ENCODE measurements at regions not wholly inside any gene's neighbourhood (a gene's known extent, or its start where the extent isn't known, plus 50 kb on each side); places are given as distances from the start of the nearest gene placed in this dataset.

DNA sequence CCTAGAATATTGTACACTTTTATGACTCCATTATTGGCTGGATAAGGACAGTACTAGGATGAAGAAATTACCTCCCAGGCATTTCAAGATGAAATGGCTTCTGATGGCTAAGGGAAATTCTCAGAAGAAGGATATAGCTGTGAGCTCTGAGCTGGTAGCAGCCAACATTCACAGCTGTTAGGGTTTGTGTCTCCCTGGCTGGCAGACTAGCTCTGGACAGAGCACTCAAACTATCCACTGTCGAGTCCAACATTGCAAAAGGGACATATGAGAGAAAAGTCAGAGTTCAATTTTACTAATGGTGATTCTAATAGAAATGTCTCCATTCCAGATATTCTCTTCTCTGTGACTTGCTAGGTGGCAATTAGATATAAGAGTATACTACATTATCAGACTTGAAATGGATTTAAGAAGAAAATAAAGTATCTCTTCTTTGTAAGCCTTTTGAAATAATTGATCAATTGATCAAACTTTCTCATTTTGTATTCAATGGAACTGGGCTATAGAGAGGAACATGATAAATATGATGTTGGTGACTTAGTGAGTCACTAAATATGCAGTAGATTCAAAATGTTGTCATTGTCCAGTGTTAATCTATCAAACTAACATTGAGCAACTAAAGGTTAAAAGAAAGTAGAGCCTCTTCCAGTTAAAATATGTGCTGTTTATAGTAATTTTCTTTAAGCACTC is 1920.3 kb downstream of the SUCLG1 start:
- no peak for DNase-seq

GRCh38 chr2:82528288-82528687 is 1930.8 kb downstream of the SUCLG1 start:
- no peak for DNase-seq

- DNase-seq, result no peak
Measured at GRCh38 chr2:82527124-82527523, 1932.0 kb downstream of the SUCLG1 start.

GRCh38 chr2:82526277-82526676 is 1932.8 kb downstream of the SUCLG1 start:
- no peak for DNase-seq

GRCh38 chr2:82525744-82526143 is 1933.3 kb downstream of the SUCLG1 start:
- no peak for DNase-seq

- no peak for DNase-seq
Measured at GRCh38 chr2:82524826-82525225, 1934.3 kb downstream of the SUCLG1 start.

DNA sequence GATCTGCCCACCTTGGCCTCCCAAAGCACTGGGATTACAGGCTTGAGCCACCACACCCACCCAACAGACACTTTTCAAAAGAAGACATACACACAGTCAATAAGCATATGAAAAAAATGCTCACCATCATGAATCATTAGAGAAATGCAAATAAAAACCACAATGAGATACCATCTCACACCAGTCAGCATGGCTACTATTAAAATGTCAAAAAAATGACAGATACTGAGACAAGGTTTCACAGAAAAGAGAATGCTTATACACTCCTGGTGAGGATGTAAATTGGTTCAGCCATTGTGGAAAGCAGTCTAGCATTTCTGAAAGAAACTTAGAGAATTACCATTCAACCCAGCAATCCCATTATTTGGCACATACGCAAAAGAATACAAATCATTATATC is 1947.2 kb downstream of the SUCLG1 start:
- DNase-seq, result no peak

DNA sequence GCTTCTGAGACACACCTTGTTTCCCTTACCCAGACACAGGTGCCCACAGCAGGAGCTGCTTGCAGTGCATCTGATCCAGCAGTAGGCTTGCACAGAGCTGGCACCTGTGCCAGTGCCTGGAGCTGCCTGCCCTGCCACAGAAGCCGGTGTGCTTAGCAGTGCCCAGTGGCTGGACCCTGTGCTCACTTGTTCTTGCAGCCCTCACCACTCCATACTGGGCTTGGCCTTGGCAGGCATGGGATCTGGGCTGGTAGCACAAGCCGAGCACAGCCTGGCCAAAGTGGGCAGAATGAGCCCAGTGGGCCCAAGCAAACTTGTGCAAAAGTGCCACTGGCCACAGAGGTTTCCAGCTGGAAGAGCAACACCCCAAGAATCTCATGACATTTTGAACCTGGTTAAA is 1950.4 kb downstream of the SUCLG1 start:
- no peak for DNase-seq

- DNase-seq, result no peak
Measured at GRCh38 chr2:82507657-82508056, 1951.4 kb downstream of the SUCLG1 start.

DNA sequence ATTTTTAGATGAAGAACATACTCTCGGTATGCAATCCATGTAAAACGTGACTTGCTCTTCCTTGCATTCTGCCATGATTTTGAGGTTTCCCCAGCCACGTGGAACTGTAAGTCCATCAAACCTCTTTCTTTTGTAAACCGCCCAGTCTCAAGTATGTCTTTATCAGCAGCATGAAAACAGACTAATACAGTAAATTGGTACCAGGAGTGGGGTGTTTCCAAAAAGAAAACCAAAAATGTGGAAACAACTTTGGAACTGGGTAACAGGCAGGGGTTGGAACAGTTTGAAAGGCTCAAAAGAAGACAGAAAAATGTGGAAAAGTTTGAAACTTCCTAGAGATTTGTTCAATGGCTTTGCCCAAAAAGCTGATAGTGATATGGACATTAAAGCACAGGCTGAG is 1957.9 kb downstream of the SUCLG1 start:
- DNase-seq, result no peak

GRCh38 chr2:82498777-82499443 is 1960.2 kb downstream of the SUCLG1 start:
- no peak for DNase-seq

DNA sequence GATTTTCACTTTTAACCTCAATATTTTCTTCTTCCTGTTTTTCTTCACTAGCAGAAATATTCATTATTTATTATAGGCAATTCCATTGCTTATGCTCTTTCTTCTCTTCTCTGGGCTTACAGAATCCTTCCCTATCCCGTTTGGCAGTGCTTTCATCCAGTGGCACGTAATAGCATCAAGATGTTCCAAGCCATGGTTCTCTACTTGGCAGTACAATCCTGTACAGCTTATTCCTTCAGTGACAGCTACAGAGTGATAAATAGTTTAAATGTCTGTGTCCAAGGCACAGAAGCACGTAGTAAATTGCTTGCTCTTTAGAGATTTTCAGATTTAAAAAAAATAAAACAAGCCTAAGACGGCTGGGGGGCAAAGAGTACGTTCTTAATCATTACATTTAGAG is 1964.3 kb downstream of the SUCLG1 start:
- no peak for DNase-seq

- no peak for DNase-seq
Measured at GRCh38 chr2:82491591-82491990, 1967.5 kb downstream of the SUCLG1 start.

DNA sequence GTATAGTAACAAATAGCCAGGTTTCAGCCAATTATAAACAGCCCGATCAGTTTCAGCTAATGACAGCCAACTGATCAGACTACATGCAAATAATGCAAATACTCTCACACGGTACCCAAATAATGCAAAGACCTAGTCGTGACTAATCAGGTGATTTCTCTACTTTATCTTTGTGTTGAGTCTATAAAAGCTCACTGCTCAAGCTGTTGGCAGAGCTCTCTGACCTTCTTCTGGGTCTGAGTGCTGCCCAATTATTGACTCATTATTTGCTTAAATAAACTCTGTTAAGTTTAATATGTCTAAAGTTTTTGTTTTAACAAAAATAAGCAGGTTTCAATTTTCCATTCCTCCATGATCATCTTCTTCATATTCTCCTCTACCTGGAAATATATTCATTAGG is 1971.7 kb downstream of the SUCLG1 start:
- no peak for DNase-seq

- no peak for DNase-seq
Measured at GRCh38 chr2:82485701-82486100, 1973.4 kb downstream of the SUCLG1 start.

GRCh38 chr2:82481207-82481606 is 1977.9 kb downstream of the SUCLG1 start:
- DNase-seq, result no peak

- no peak for DNase-seq
Measured at GRCh38 chr2:82478641-82479040, 1980.4 kb downstream of the SUCLG1 start.

DNA sequence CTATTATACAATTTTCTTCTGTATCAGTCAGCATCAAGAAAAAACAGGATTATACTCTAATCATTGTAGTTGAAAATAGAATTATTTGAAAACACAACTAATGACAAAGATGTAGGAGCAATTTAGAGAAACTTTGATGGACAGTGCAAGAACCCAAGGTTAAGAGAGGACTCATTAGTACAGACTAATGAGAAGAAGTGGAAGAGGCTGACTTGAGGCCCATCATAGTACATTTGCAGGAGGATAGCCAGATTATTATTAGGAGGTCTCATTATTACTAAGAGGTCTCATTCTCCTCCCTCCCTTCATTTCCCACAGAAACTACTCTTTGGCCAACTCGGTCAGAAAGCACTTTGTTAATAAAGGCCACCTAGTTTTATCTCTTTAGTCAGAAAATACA is 1983.0 kb downstream of the SUCLG1 start:
- no peak for DNase-seq

DNA sequence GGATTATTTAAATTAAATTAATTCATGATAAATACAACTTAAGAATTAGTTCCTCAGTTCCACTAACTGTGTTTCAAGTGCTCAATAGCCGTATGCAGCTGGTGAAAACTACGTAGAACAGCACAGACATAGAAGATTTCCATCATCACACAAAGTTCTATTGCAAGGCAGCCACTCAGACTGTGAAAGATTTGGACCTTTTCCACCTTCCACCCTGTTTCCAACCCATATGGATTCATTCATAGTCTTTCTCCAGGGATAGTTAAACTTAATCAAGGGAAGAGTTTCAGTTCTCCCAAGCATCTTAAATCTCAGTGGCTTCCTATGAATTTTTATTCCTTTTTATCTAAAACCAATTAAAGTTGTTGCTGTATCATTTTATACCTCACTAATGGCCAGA is 2030.8 kb downstream of the SUCLG1 start:
- no peak for DNase-seq

GRCh38 chr2:82412021-82412420 is 2047.1 kb downstream of the SUCLG1 start:
- DNase-seq, result no peak

DNA sequence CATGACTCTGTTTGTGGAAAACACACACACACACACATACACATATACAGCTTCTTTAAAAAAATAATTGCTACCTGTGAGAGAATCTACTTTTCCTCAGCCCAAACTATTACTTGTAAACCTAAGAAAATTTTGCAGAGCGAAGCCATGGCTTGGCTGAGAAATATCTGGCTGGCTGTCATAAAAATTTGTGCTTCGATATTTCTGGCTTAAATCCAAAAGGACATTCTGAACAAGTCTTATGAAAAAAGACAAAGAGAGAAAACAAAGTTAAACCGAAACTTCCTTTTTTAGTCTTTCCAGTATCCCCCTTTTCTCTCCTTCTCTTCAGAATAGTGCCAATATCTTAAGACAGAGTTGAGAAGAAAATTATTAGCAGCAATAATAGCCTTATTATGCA is 2048.0 kb downstream of the SUCLG1 start:
- DNase-seq, result no peak

DNA sequence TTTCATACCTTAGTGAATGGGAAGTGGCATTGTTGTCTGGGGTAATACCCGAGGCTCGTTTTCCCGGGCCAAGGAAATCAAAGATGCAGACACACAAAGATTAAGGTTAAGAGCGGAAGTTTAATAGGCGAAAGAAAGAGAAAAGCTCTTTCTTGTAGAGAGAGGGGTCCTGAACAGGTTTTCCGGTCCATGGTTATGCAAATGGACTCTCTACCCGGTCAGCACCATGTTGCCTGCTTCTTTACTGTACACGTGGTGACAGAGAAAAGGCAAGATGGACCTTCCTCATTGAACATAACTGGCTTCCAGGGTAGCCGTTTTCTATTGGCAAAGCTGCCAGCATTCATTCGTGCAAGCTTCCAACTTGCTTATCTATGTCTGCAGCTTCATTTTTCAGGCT is 2063.5 kb downstream of the SUCLG1 start:
- DNase-seq, result no peak

DNA sequence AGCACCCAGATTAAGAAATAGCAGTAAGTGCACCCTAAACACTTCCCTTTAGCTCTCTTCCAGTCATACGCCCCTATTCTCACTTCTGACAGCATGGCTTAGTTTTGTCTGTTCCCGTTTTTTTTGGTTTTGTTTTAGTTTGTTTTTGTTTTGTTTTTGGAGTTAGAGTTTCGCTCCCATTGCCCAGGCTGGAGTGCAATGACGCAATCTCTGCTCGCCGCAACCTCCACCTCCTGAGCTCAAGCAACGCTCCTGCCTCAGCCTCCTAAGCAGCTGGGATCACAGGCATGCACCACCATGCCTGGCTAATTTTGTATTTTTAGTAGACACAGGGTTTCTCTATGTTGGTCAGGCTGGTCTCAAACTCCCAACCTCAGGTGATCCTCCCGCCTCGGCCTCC is 2067.7 kb downstream of the SUCLG1 start:
- no peak for DNase-seq

- DNase-seq, result no peak
Measured at GRCh38 chr2:82355622-82356021, 2051.1 kb upstream of the LRRTM1 start.

- DNase-seq, result no peak
Measured at GRCh38 chr2:82345910-82346309, 2041.4 kb upstream of the LRRTM1 start.

Data from NCI-H2081 treated with DMSO at 0.1 percent for 48 hours (cell line).